ENCODE measurements at regions not wholly inside any gene's neighbourhood (a gene's known extent, or its start where the extent isn't known, plus 50 kb on each side); places are given as distances from the start of the nearest gene placed in this dataset.

GRCh38 chr16:26993511-26993910, 73.2 kb upstream of the C16orf82 start:
- Histone ChIP-seq H3K4me1 (peaks cover 16% of the 10 kb centered on the region), H3K27me3 (no peaks in the 10 kb centered on the region), H3K36me3 (no peaks in the 10 kb centered on the region), H3K27ac (no peak overlapping the region), H3K4me3 (no peak overlapping the region), H3K9me3 (no peaks in the 10 kb centered on the region)
- TF ChIP-seq, protein P1, sequence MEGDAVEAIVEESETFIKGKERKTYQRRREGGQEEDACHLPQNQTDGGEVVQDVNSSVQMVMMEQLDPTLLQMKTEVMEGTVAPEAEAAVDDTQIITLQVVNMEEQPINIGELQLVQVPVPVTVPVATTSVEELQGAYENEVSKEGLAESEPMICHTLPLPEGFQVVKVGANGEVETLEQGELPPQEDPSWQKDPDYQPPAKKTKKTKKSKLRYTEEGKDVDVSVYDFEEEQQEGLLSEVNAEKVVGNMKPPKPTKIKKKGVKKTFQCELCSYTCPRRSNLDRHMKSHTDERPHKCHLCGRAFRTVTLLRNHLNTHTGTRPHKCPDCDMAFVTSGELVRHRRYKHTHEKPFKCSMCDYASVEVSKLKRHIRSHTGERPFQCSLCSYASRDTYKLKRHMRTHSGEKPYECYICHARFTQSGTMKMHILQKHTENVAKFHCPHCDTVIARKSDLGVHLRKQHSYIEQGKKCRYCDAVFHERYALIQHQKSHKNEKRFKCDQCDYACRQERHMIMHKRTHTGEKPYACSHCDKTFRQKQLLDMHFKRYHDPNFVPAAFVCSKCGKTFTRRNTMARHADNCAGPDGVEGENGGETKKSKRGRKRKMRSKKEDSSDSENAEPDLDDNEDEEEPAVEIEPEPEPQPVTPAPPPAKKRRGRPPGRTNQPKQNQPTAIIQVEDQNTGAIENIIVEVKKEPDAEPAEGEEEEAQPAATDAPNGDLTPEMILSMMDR (IDR thresholded peaks at IDR 0.05), result no peak
- TF ChIP-seq POLR2A (IDR thresholded peaks at IDR 0.05) (no peak), POLR2AphosphoS5 (IDR thresholded peaks at IDR 0.05; ENCODE audit: insufficient read depth in 1 of 2, low read depth in 1 of 2) (no peak)
- DNase-seq (ENCODE audit: extremely low spot score in 2 of 2), result no peak
- intact Hi-C loops (cut with DNase I), result no loop called here

GRCh38 chr16:26993963-26994362, 72.8 kb upstream of the C16orf82 start:
- no peak for TF ChIP-seq POLR2AphosphoS5 (IDR thresholded peaks at IDR 0.05; ENCODE audit: insufficient read depth in 1 of 2, low read depth in 1 of 2)
- TF ChIP-seq, protein P1 (IDR thresholded peaks at IDR 0.05), result no peak
- TF ChIP-seq POLR2A (IDR thresholded peaks at IDR 0.05), result no peak
- Histone ChIP-seq H3K27me3 (no peaks in the 10 kb centered on the region), H3K36me3 (no peaks in the 10 kb centered on the region), H3K4me3 (no peak overlapping the region), H3K9me3 (no peaks in the 10 kb centered on the region), H3K4me1 (peaks cover 16% of the 10 kb centered on the region), H3K27ac (no peak overlapping the region)
- no peak for DNase-seq (ENCODE audit: extremely low spot score in 2 of 2)
- intact Hi-C loops (cut with DNase I), result no loop called here

- no peak overlapping the region for H3K27ac ChIP-seq
- H3K36me3 ChIP-seq, result no peaks in the 10 kb centered on the region
- no peak for DNase-seq (ENCODE audit: extremely low spot score in 2 of 2)
- no peaks in the 10 kb centered on the region for H3K9me3 ChIP-seq
- H3K4me1 ChIP-seq, result peaks cover 16% of the 10 kb centered on the region
- intact Hi-C loops (cut with DNase I), result no loop called here
- H3K27me3 ChIP-seq, result no peaks in the 10 kb centered on the region
- TF ChIP-seq POLR2AphosphoS5 (IDR thresholded peaks at IDR 0.05; ENCODE audit: insufficient read depth in 1 of 2, low read depth in 1 of 2), result no peak
- TF ChIP-seq, protein P1 (IDR thresholded peaks at IDR 0.05), result no peak
- no peak for TF ChIP-seq POLR2A (IDR thresholded peaks at IDR 0.05)
- H3K4me3 ChIP-seq, result no peak overlapping the region
Measured at GRCh38 chr16:26995522-26995921, 71.2 kb upstream of the C16orf82 start.

- Histone ChIP-seq H3K4me1 (no peaks in the 10 kb centered on the region), H3K4me3 (no peak overlapping the region), H3K27me3 (no peaks in the 10 kb centered on the region), H3K9me3 (no peaks in the 10 kb centered on the region), H3K36me3 (no peaks in the 10 kb centered on the region), H3K27ac (no peak overlapping the region)
- TF ChIP-seq, protein P1 (IDR thresholded peaks at IDR 0.05), result no peak
- TF ChIP-seq POLR2AphosphoS5 (IDR thresholded peaks at IDR 0.05; ENCODE audit: insufficient read depth in 1 of 2, low read depth in 1 of 2), result no peak
- no peak for TF ChIP-seq POLR2A (IDR thresholded peaks at IDR 0.05)
- intact Hi-C loops (cut with DNase I), result no loop called here
- DNase-seq (ENCODE audit: extremely low spot score in 2 of 2), result no peak
Measured at GRCh38 chr16:27005386-27005785, 61.3 kb upstream of the C16orf82 start.

Measured in vagina (tissue), 2 donors.